ENCODE measurements at regions not wholly inside any gene's neighbourhood (a gene's known extent, or its start where the extent isn't known, plus 50 kb on each side); places are given as distances from the start of the nearest gene placed in this dataset.
"Not testable (repeated sequence)": the region's sequence is repeated elsewhere in the genome, so short reads cannot be mapped to it uniquely, and the experiment has no call there.

DNA sequence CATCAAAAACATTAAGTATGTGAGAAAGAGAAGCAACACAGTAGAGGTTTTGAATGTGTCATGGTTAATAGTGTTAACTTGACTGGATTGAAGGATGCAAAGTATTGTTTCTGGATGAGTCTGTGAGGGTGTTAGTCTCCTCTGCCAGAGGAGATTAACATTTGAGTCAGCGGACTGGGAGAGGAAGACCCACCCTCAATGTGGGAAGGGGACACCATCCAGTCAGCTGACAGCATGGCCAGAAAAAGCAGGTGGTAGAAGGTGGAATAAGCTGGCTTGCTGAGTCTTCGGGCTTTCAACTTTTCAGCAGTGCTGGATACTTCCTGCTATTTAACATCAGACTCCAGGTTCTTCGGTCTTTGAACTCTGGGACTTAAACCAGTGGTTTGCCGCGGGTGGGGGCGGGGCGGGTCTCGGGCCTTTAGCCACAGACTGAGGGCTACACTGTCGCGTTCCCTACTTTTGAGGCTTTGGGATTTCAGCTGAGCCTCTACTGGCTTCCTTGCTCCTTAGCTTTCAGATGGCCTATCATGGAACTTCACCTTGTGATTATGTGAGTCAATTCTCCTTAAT lies 309.9 kb upstream of the ST8SIA4 start:
- Histone ChIP-seq H3K79me2 (ENCODE audit: control insufficient read depth, insufficient read depth, low read length) (no peaks in the 10 kb centered on the region), H3K27me3 (ENCODE audit: control insufficient read depth in 2 of 2, insufficient read depth in 2 of 2, low read length in 2 of 2) (no peaks in the 10 kb centered on the region), H3K9me3 (replicated peaks; ENCODE audit: control insufficient read depth, insufficient read depth, low read depth, low read length) (no peaks in the 10 kb centered on the region), H3K27ac (ENCODE audit: extremely low read depth, low read depth, low read length) (no peak overlapping the region), H3K9ac (ENCODE audit: insufficient read depth in 1 of 2, low read depth in 2 of 2, low read length in 2 of 2) (no peak overlapping the region), H3K36me3 (ENCODE audit: control insufficient read depth, insufficient read depth, low read length) (no peaks in the 10 kb centered on the region), H4K20me1 (replicated peaks; ENCODE audit: control insufficient read depth, insufficient read depth, low read length) (no peaks in the 10 kb centered on the region), H3K4me1 (replicated peaks in 1 of 2; ENCODE audit: control insufficient read depth in 2 of 2, insufficient read depth in 2 of 2, low read length in 2 of 2) (no peaks in the 10 kb centered on the region), H3K4me2 (ENCODE audit: insufficient read depth, low read length) (no peak overlapping the region), H2AFZ (ENCODE audit: low read depth, low read length) (no peak overlapping the region), H3K4me3 (no peak overlapping the region), H3K9me1 (ENCODE audit: control insufficient read depth, insufficient read depth, low read length) (no peaks in the 10 kb centered on the region)
- CTCF ChIA-PET (ENCODE audit: low intra/inter-chr PET ratio), result no interaction called here
- FAIRE-seq (no peak), ATAC-seq (no peak), DNase-seq (ENCODE audit: extremely low read depth in 1 of 4, low spot score in 3 of 4) (peak in 1 of 4 experiments; percentile 9)
- WGBS (ENCODE audit: insufficient coverage, low coverage, missing lambda C conversion rate), result 8% methylated on average over 7 of the region's 10 CpGs
- TF ChIP-seq ZNF134 (CRISPR knock-in tag; conservative IDR thresholded peaks at IDR 0.05), result no peak
- no peak for TF ChIP-seq POU5F1 (IDR thresholded peaks at IDR 0.05; ENCODE audit: borderline replicate concordance, low read depth, low read length, partially characterized antibody)
- TF ChIP-seq ARHGAP35 (IDR thresholded peaks at IDR 0.05; ENCODE audit: partially characterized antibody), result no peak
- no peak for TF ChIP-seq YY1 (IDR thresholded peaks at IDR 0.05; ENCODE audit: borderline replicate concordance in 1 of 3, control insufficient read depth in 1 of 3, extremely low read depth in 1 of 3, insufficient read depth in 3 of 3, insufficient read length in 1 of 3, insufficient replicate concordance in 2 of 3, low read depth in 1 of 3, low read length in 2 of 3)
- intact Hi-C loops (cut with micrococcal nuclease), result no loop called here
- BruUV-seq (replicated peaks), result no TSS peak
- in situ Hi-C loops (cut with MboI), result no loop called here
- POLR2A ChIA-PET, result no interaction called here

DNA sequence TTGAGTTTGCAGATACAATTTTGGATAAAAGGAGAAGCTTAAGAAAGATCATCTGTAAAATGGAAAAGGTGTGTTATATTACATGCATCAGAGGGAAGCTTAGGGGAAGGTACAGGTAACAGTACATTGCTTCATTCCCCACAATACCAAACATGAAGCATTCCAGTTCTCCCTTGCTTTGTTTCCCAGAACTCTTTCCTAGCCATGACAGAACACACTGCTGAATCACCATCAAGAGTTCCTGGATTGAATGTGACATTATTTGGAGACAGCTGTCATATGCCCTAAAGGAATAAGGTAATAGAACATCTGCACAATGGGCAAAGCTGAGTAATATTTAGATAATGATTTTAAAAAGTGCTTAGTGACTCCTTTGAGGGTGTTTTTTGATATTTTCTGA lies 303.5 kb upstream of the ST8SIA4 start:
- POLR2A ChIA-PET, result no interaction called here
- TF ChIP-seq ZFP30 (CRISPR knock-in tag; IDR thresholded peaks at IDR 0.05; ENCODE audit: borderline replicate concordance), result no peak
- TF ChIP-seq, protein P1, sequence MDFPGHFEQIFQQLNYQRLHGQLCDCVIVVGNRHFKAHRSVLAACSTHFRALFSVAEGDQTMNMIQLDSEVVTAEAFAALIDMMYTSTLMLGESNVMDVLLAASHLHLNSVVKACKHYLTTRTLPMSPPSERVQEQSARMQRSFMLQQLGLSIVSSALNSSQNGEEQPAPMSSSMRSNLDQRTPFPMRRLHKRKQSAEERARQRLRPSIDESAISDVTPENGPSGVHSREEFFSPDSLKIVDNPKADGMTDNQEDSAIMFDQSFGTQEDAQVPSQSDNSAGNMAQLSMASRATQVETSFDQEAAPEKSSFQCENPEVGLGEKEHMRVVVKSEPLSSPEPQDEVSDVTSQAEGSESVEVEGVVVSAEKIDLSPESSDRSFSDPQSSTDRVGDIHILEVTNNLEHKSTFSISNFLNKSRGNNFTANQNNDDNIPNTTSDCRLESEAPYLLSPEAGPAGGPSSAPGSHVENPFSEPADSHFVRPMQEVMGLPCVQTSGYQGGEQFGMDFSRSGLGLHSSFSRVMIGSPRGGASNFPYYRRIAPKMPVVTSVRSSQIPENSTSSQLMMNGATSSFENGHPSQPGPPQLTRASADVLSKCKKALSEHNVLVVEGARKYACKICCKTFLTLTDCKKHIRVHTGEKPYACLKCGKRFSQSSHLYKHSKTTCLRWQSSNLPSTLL (IDR thresholded peaks at IDR 0.05), result no peak
- Histone ChIP-seq H3K9me3 (replicated peaks; ENCODE audit: control insufficient read depth, insufficient read depth, low read depth, low read length) (no peaks in the 10 kb centered on the region), H3K36me3 (ENCODE audit: control insufficient read depth, insufficient read depth, low read length) (no peaks in the 10 kb centered on the region), H3K27ac (ENCODE audit: extremely low read depth, low read depth, low read length) (no peak overlapping the region), H3K9ac (ENCODE audit: insufficient read depth in 1 of 2, low read depth in 2 of 2, low read length in 2 of 2) (no peak overlapping the region), H3K79me2 (ENCODE audit: control insufficient read depth, insufficient read depth, low read length) (no peaks in the 10 kb centered on the region), H3K4me3 (no peak overlapping the region), H3K27me3 (ENCODE audit: control insufficient read depth in 2 of 2, insufficient read depth in 2 of 2, low read length in 2 of 2) (no peaks in the 10 kb centered on the region), H3K9me1 (ENCODE audit: control insufficient read depth, insufficient read depth, low read length) (no peaks in the 10 kb centered on the region), H4K20me1 (replicated peaks; ENCODE audit: control insufficient read depth, insufficient read depth, low read length) (no peaks in the 10 kb centered on the region), H2AFZ (ENCODE audit: low read depth, low read length) (no peak overlapping the region), H3K4me2 (ENCODE audit: insufficient read depth, low read length) (no peak overlapping the region), H3K4me1 (replicated peaks in 1 of 2; ENCODE audit: control insufficient read depth in 2 of 2, insufficient read depth in 2 of 2, low read length in 2 of 2) (no peaks in the 10 kb centered on the region)
- no TSS peak for BruUV-seq (replicated peaks)
- no peak for DNase-seq (ENCODE audit: extremely low read depth in 1 of 4, low spot score in 3 of 4)
- in situ Hi-C loops (cut with MboI), result no loop called here
- no peak for FAIRE-seq
- no peak for ATAC-seq
- CTCF ChIA-PET (ENCODE audit: low intra/inter-chr PET ratio), result no interaction called here
- intact Hi-C loops (cut with micrococcal nuclease), result no loop called here

DNA sequence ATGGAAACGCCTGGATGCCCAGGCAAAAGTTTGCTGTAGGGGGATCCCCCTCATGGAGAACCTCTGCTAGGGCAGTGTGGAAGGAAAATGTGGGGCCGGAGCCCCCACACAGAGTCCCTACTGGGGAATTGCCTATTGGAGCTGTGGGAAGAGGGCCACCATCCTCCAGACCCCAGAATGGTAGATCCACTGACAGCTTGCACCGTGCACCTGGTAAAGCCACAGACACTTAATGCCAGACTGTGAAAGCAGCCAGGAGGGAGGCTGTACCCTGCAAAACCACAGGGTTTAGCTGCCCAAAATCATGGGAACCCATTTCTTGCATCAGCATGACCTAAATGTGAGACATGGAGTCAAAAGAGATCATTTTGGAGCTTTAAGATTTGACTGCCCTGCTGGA lies 302.0 kb upstream of the ST8SIA4 start:
- H3K9me3 ChIP-seq (replicated peaks; ENCODE audit: control insufficient read depth, insufficient read depth, low read depth, low read length); H3K4me1 ChIP-seq (replicated peaks in 1 of 2; ENCODE audit: control insufficient read depth in 2 of 2, insufficient read depth in 2 of 2, low read length in 2 of 2); POLR2A ChIA-PET; H2AFZ ChIP-seq (ENCODE audit: low read depth, low read length); H3K79me2 ChIP-seq (ENCODE audit: control insufficient read depth, insufficient read depth, low read length); H3K36me3 ChIP-seq (ENCODE audit: control insufficient read depth, insufficient read depth, low read length); H3K9ac ChIP-seq (ENCODE audit: insufficient read depth in 1 of 2, low read depth in 2 of 2, low read length in 2 of 2); ATAC-seq; in situ Hi-C loops (cut with MboI); BruUV-seq (replicated peaks); intact Hi-C loops (cut with micrococcal nuclease); CTCF ChIA-PET (ENCODE audit: low intra/inter-chr PET ratio); H3K9me1 ChIP-seq (ENCODE audit: control insufficient read depth, insufficient read depth, low read length); FAIRE-seq; H3K27ac ChIP-seq (ENCODE audit: extremely low read depth, low read depth, low read length); H4K20me1 ChIP-seq (replicated peaks; ENCODE audit: control insufficient read depth, insufficient read depth, low read length); H3K4me3 ChIP-seq; H3K27me3 ChIP-seq (ENCODE audit: control insufficient read depth in 2 of 2, insufficient read depth in 2 of 2, low read length in 2 of 2); DNase-seq (ENCODE audit: extremely low read depth in 1 of 4, low spot score in 3 of 4); H3K4me2 ChIP-seq (ENCODE audit: insufficient read depth, low read length): not testable (repeated sequence)
- 5% methylated on average over 3 of the region's 3 CpGs for WGBS (ENCODE audit: insufficient coverage, low coverage, missing lambda C conversion rate)

All from K562 (cell line).